ENCODE measurements at regions not wholly inside any gene's neighbourhood (a gene's known extent, or its start where the extent isn't known, plus 50 kb on each side); places are given as distances from the start of the nearest gene placed in this dataset.

GRCh38 chr3:43963208-43963607, 272.5 kb downstream of the ABHD5 start:
- H3K27me3 Mint-ChIP-seq (ENCODE audit: low read depth), result peaks cover 28% of the 10 kb centered on the region

GRCh38 chr3:43964640-43965039, 273.9 kb downstream of the ABHD5 start:
- H3K36me3 Mint-ChIP-seq (ENCODE audit: low read depth), result no peaks in the 10 kb centered on the region
- peaks cover 22% of the 10 kb centered on the region for H3K4me1 Mint-ChIP-seq (ENCODE audit: low read depth)
- DNase-seq (peak; percentile 24), ATAC-seq (no peak)
- CTCF ChIA-PET, result no interaction called here
- H3K27me3 Mint-ChIP-seq (ENCODE audit: low read depth), result peaks cover 25% of the 10 kb centered on the region
- no peak overlapping the region for H3K27ac Mint-ChIP-seq
- no peak overlapping the region for H3K4me3 Mint-ChIP-seq
- no peaks in the 10 kb centered on the region for H3K9me3 Mint-ChIP-seq (ENCODE audit: insufficient read depth)
- POLR2A ChIA-PET, result no interaction called here

More at GRCh38 chr3:43963208-43963607, 272.5 kb downstream of the ABHD5 start:
- no peak for ATAC-seq
- ChIA-PET POLR2A (no interaction called here), CTCF (no interaction called here)
- no peaks in the 10 kb centered on the region for H3K36me3 Mint-ChIP-seq (ENCODE audit: low read depth)
- H3K27ac Mint-ChIP-seq, result no peak overlapping the region
- no peak for DNase-seq
- no peaks in the 10 kb centered on the region for H3K9me3 Mint-ChIP-seq (ENCODE audit: insufficient read depth)
- peaks cover 22% of the 10 kb centered on the region for H3K4me1 Mint-ChIP-seq (ENCODE audit: low read depth)
- no peak overlapping the region for H3K4me3 Mint-ChIP-seq

- ATAC-seq (no peak), DNase-seq (no peak)
- ChIA-PET POLR2A (no interaction called here), CTCF (no interaction called here)
- peaks cover 28% of the 10 kb centered on the region for H3K27me3 Mint-ChIP-seq (ENCODE audit: low read depth)
- no peaks in the 10 kb centered on the region for H3K9me3 Mint-ChIP-seq (ENCODE audit: insufficient read depth)
- no peak overlapping the region for H3K27ac Mint-ChIP-seq
- H3K4me3 Mint-ChIP-seq, result no peak overlapping the region
- H3K36me3 Mint-ChIP-seq (ENCODE audit: low read depth), result no peaks in the 10 kb centered on the region
- peaks cover 22% of the 10 kb centered on the region for H3K4me1 Mint-ChIP-seq (ENCODE audit: low read depth)
Measured at GRCh38 chr3:43965656-43966055, 274.9 kb downstream of the ABHD5 start.

- H3K4me3 Mint-ChIP-seq, result no peak overlapping the region
- no peaks in the 10 kb centered on the region for H3K36me3 Mint-ChIP-seq (ENCODE audit: low read depth)
- H3K9me3 Mint-ChIP-seq (ENCODE audit: insufficient read depth), result no peaks in the 10 kb centered on the region
- peak; percentile 25 for DNase-seq
- ChIA-PET POLR2A (no interaction called here), CTCF (no interaction called here)
- H3K4me1 Mint-ChIP-seq (ENCODE audit: low read depth), result peaks cover 22% of the 10 kb centered on the region
- peaks cover 28% of the 10 kb centered on the region for H3K27me3 Mint-ChIP-seq (ENCODE audit: low read depth)
- no peak for ATAC-seq
- no peak overlapping the region for H3K27ac Mint-ChIP-seq
Measured at GRCh38 chr3:43966126-43966525, 275.4 kb downstream of the ABHD5 start.

- H3K36me3 Mint-ChIP-seq (ENCODE audit: low read depth), result no peaks in the 10 kb centered on the region
- CTCF ChIA-PET, result no interaction called here
- peaks cover 28% of the 10 kb centered on the region for H3K27me3 Mint-ChIP-seq (ENCODE audit: low read depth)
- no peaks in the 10 kb centered on the region for H3K9me3 Mint-ChIP-seq (ENCODE audit: insufficient read depth)
- ATAC-seq, result no peak
- no peak for DNase-seq
- POLR2A ChIA-PET, result no interaction called here
- H3K27ac Mint-ChIP-seq, result no peak overlapping the region
- peaks cover 22% of the 10 kb centered on the region for H3K4me1 Mint-ChIP-seq (ENCODE audit: low read depth)
- H3K4me3 Mint-ChIP-seq, result no peak overlapping the region
Measured at GRCh38 chr3:43966530-43966929, 275.2 kb upstream of the TOPAZ1 start.

GRCh38 chr3:43968465-43968864, 273.2 kb upstream of the TOPAZ1 start:
- Mint-ChIP-seq H3K4me3 (no peak overlapping the region), H3K36me3 (ENCODE audit: low read depth) (no peaks in the 10 kb centered on the region), H3K9me3 (ENCODE audit: insufficient read depth) (no peaks in the 10 kb centered on the region), H3K27me3 (ENCODE audit: low read depth) (peaks cover 24% of the 10 kb centered on the region), H3K4me1 (ENCODE audit: low read depth) (peaks cover 22% of the 10 kb centered on the region), H3K27ac (no peak overlapping the region)
- ChIA-PET CTCF (no interaction called here), POLR2A (no interaction called here)
- DNase-seq (no peak), ATAC-seq (no peak)

- Mint-ChIP-seq H3K27ac (no peak overlapping the region), H3K27me3 (ENCODE audit: low read depth) (peaks cover 26% of the 10 kb centered on the region), H3K4me1 (ENCODE audit: low read depth) (peaks cover 15% of the 10 kb centered on the region), H3K36me3 (ENCODE audit: low read depth) (no peaks in the 10 kb centered on the region), H3K4me3 (no peak overlapping the region), H3K9me3 (ENCODE audit: insufficient read depth) (no peaks in the 10 kb centered on the region)
- ChIA-PET CTCF (no interaction called here), POLR2A (no interaction called here)
- no peak for DNase-seq
- no peak for ATAC-seq
Measured at GRCh38 chr3:43969944-43970343, 271.7 kb upstream of the TOPAZ1 start.

- H3K27ac Mint-ChIP-seq, result no peak overlapping the region
- ATAC-seq, result no peak
- no peaks in the 10 kb centered on the region for H3K36me3 Mint-ChIP-seq (ENCODE audit: low read depth)
- peaks cover 11% of the 10 kb centered on the region for H3K4me1 Mint-ChIP-seq (ENCODE audit: low read depth)
- no peak for DNase-seq
- H3K4me3 Mint-ChIP-seq, result no peak overlapping the region
- POLR2A ChIA-PET, result no interaction called here
- CTCF ChIA-PET, result no interaction called here
- no peaks in the 10 kb centered on the region for H3K9me3 Mint-ChIP-seq (ENCODE audit: insufficient read depth)
- peaks cover 25% of the 10 kb centered on the region for H3K27me3 Mint-ChIP-seq (ENCODE audit: low read depth)
Measured at GRCh38 chr3:43970351-43970750, 271.3 kb upstream of the TOPAZ1 start.

- no peak overlapping the region for H3K27ac Mint-ChIP-seq
- H3K4me1 Mint-ChIP-seq (ENCODE audit: low read depth), result peaks cover 6% of the 10 kb centered on the region
- no peaks in the 10 kb centered on the region for H3K9me3 Mint-ChIP-seq (ENCODE audit: insufficient read depth)
- DNase-seq (no peak), ATAC-seq (no peak)
- ChIA-PET CTCF (no interaction called here), POLR2A (no interaction called here)
- peaks cover 27% of the 10 kb centered on the region for H3K27me3 Mint-ChIP-seq (ENCODE audit: low read depth)
- no peak overlapping the region for H3K4me3 Mint-ChIP-seq
- no peaks in the 10 kb centered on the region for H3K36me3 Mint-ChIP-seq (ENCODE audit: low read depth)
Measured at GRCh38 chr3:43970920-43971319, 270.8 kb upstream of the TOPAZ1 start.

- POLR2A ChIA-PET, result no interaction called here
- H3K27me3 Mint-ChIP-seq (ENCODE audit: low read depth), result peaks cover 27% of the 10 kb centered on the region
Measured at GRCh38 chr3:43971486-43971885, 270.2 kb upstream of the TOPAZ1 start.

GRCh38 chr3:43978708-43979107, 263.0 kb upstream of the TOPAZ1 start:
- Mint-ChIP-seq H3K27ac (no peak overlapping the region), H3K4me1 (ENCODE audit: low read depth) (no peaks in the 10 kb centered on the region), H3K27me3 (ENCODE audit: low read depth) (peaks cover 37% of the 10 kb centered on the region), H3K9me3 (ENCODE audit: insufficient read depth) (no peaks in the 10 kb centered on the region), H3K4me3 (no peak overlapping the region), H3K36me3 (ENCODE audit: low read depth) (no peaks in the 10 kb centered on the region)
- no peak for DNase-seq
- no peak for ATAC-seq
- ChIA-PET POLR2A (no interaction called here), CTCF (no interaction called here)

More at GRCh38 chr3:43971486-43971885, 270.2 kb upstream of the TOPAZ1 start:
- Mint-ChIP-seq H3K27ac (no peak overlapping the region), H3K4me3 (no peak overlapping the region), H3K4me1 (ENCODE audit: low read depth) (no peaks in the 10 kb centered on the region), H3K9me3 (ENCODE audit: insufficient read depth) (no peaks in the 10 kb centered on the region), H3K36me3 (ENCODE audit: low read depth) (no peaks in the 10 kb centered on the region)
- ATAC-seq (no peak), DNase-seq (no peak)
- CTCF ChIA-PET, result no interaction called here

- POLR2A ChIA-PET, result no interaction called here
- H3K27ac Mint-ChIP-seq, result no peak overlapping the region
- CTCF ChIA-PET, result no interaction called here
- DNase-seq (no peak), ATAC-seq (no peak)
- H3K36me3 Mint-ChIP-seq (ENCODE audit: low read depth), result no peaks in the 10 kb centered on the region
- H3K4me3 Mint-ChIP-seq, result no peak overlapping the region
- H3K4me1 Mint-ChIP-seq (ENCODE audit: low read depth), result no peaks in the 10 kb centered on the region
- H3K9me3 Mint-ChIP-seq (ENCODE audit: insufficient read depth), result no peaks in the 10 kb centered on the region
- H3K27me3 Mint-ChIP-seq (ENCODE audit: low read depth), result peaks cover 39% of the 10 kb centered on the region
Measured at GRCh38 chr3:43979645-43980044, 262.0 kb upstream of the TOPAZ1 start.

GRCh38 chr3:43994657-43995546, 246.8 kb upstream of the TOPAZ1 start:
- POLR2A ChIA-PET, result no interaction called here
- peak; percentile 59 for ATAC-seq
- Mint-ChIP-seq H3K27me3 (ENCODE audit: low read depth) (peaks cover 79% of the 10 kb centered on the region), H3K36me3 (ENCODE audit: low read depth) (peaks cover 10% of the 10 kb centered on the region), H3K9me3 (ENCODE audit: insufficient read depth) (peaks cover 7% of the 10 kb centered on the region), H3K4me3 (peak overlapping the region; percentile 68), H3K27ac (no peak overlapping the region), H3K4me1 (ENCODE audit: low read depth) (peaks cover 43% of the 10 kb centered on the region)
- CTCF ChIA-PET, result no interaction called here
- peak; percentile 56 for DNase-seq
